IMR-90 (cell line): ENCODE measurements at regions not wholly inside any gene's neighbourhood (a gene's known extent, or its start where the extent isn't known, plus 50 kb on each side); places are given as distances from the start of the nearest gene placed in this dataset.

Experiments
- ATAC-seq: fragments of 200-7000 bp; cut with Tn5 transposase; 2 replicates; pipeline ENCODE4 v1.9.1; 2020; ENCODE audit warnings: low read depth, mild to moderate bottlenecking, moderate library complexity
- BruUV-seq: library from RNA; stranded (reverse); fragments of 400-500 nt; replicated peaks from 2 replicates; lab custom pipeline; 2021; lab: Mats Ljungman, UMichigan
- CTCF ChIA-PET: fragments of 300-600 bp; formaldehyde crosslinking; extraction: SDS; loops from one replicate; lab custom pipeline; 2021; ENCODE audit warnings: antibody characterized with exemption; lab: Yijun Ruan, JAX
- POLR2A ChIA-PET: fragments of 300-600 bp; sonication (Branson Sonifier 250); formaldehyde crosslinking; loops from one replicate; lab custom pipeline; 2022; ENCODE audit warnings: antibody characterized with exemption; ENCODE audit not compliant: unreplicated experiment; lab: Charles Lee
- DNase-seq: peaks from one replicate; pipeline ENCODE4 v3.0.0; 2013
- H2AFZ ChIP-seq: replicated peaks from 2 replicates; pipeline ENCODE3; 2013; ENCODE audit warnings: low read length, mild to moderate bottlenecking; ENCODE audit not compliant: poor library complexity
- H2AK5ac ChIP-seq: 2 replicates; pipeline ENCODE4 v1.6.1; 2013; ENCODE audit warnings: low read depth, low read length, inconsistent platforms
- H2AK9ac ChIP-seq: replicated peaks from 2 replicates; pipeline ENCODE3; 2013; ENCODE audit warnings: mild to moderate bottlenecking, low read depth, low read length, moderate library complexity; ENCODE audit not compliant: poor library complexity
- H2BK120ac ChIP-seq: 2 replicates; pipeline ENCODE4 v1.6.1; 2013; ENCODE audit warnings: low read depth, low read length, inconsistent platforms
- H2BK15ac ChIP-seq: 3 replicates; pipeline ENCODE4 v1.6.1; 2013; ENCODE audit warnings: low read depth, low read length, inconsistent platforms
- H2BK20ac ChIP-seq: 2 replicates; pipeline ENCODE4 v1.6.1; 2013; ENCODE audit warnings: low read depth, mild to moderate bottlenecking, inconsistent platforms, low read length, moderate library complexity
- H2BK5ac ChIP-seq: 2 replicates; pipeline ENCODE4 v1.6.1; 2013; ENCODE audit warnings: mild to moderate bottlenecking, low read depth, low read length, inconsistent platforms; ENCODE audit not compliant: poor library complexity, severe bottlenecking
- H3K14ac ChIP-seq: replicated peaks from 2 replicates; pipeline ENCODE4 v1.6.1; 2013; ENCODE audit warnings: low read depth, low read length, inconsistent platforms
- H3K18ac ChIP-seq: 2 replicates; pipeline ENCODE4 v1.6.1; 2013; ENCODE audit warnings: low read depth, low read length, control low read depth
- H3K23ac ChIP-seq: 2 replicates; pipeline ENCODE4 v1.6.1; 2013; ENCODE audit warnings: low read depth, low read length, inconsistent platforms
- H3K27ac ChIP-seq: 2 replicates; pipeline ENCODE4 v1.5.1; 2013; ENCODE audit warnings: mild to moderate bottlenecking, control low read depth, low read length; ENCODE audit not compliant: insufficient read depth
- H3K27me3 ChIP-seq: 2 replicates; pipeline ENCODE4 v1.6.1; 2013; ENCODE audit warnings: low read length; ENCODE audit not compliant: control insufficient read depth, insufficient read depth
- H3K36me3 ChIP-seq: 2 replicates; pipeline ENCODE4 v1.6.1; 2013; ENCODE audit warnings: low read length, mixed read lengths; ENCODE audit not compliant: control insufficient read depth, insufficient read depth
- H3K4ac ChIP-seq: 2 replicates; pipeline ENCODE4 v1.6.1; 2013; ENCODE audit warnings: low read depth, low read length, inconsistent platforms
- H3K4me1 ChIP-seq: 2 replicates; pipeline ENCODE4 v1.6.1; 2013; ENCODE audit warnings: low read length, mixed read lengths; ENCODE audit not compliant: control insufficient read depth, insufficient read depth
- H3K4me2 ChIP-seq: 2 replicates; pipeline ENCODE4 v1.6.1; 2013; ENCODE audit warnings: low read depth, mild to moderate bottlenecking, control low read depth, low read length, moderate library complexity
- H3K4me3 ChIP-seq: 2 replicates; pipeline ENCODE4 v1.5.1; 2013; ENCODE audit warnings: low read depth, mild to moderate bottlenecking, control low read depth, low read length, moderate library complexity; ENCODE audit not compliant: insufficient read depth
- H3K56ac ChIP-seq: 2 replicates; pipeline ENCODE4 v1.6.1; 2013; ENCODE audit warnings: low read length, inconsistent platforms; ENCODE audit not compliant: insufficient read depth; ENCODE audit errors: extremely low read depth
- H3K79me1 ChIP-seq, 2 experiments: 2 replicates each; pipeline ENCODE4 v1.6.1; 2013; ENCODE audit warnings: low read length in 2 of 2, inconsistent platforms in 1 of 2, low read depth in 1 of 2
- H3K9ac ChIP-seq: 2 replicates; pipeline ENCODE4 v1.6.1; 2013; ENCODE audit warnings: low read depth, low read length, control low read depth
- H3K9me1 ChIP-seq: 2 replicates; pipeline ENCODE4 v1.6.1; 2013; ENCODE audit warnings: low read length, inconsistent platforms; ENCODE audit not compliant: insufficient read depth
- H3K9me3 ChIP-seq: 2 replicates; pipeline ENCODE4 v1.6.1; 2013; ENCODE audit warnings: low read length; ENCODE audit not compliant: control insufficient read depth, insufficient read depth
- H4K20me1 ChIP-seq: 2 replicates; pipeline ENCODE4 v1.6.1; 2013; ENCODE audit warnings: low read length, inconsistent platforms; ENCODE audit not compliant: insufficient read depth
- H4K5ac ChIP-seq: 2 replicates; pipeline ENCODE4 v1.6.1; 2013; ENCODE audit warnings: mild to moderate bottlenecking, low read depth, low read length, control low read depth
- H4K8ac ChIP-seq, 2 experiments: 2 replicates each; pipeline ENCODE4 v1.6.1; 2013; ENCODE audit warnings: low read depth in 2 of 2, low read length in 2 of 2, control low read depth in 1 of 2, inconsistent platforms in 1 of 2
- H4K91ac ChIP-seq: 2 replicates; pipeline ENCODE4 v1.6.1; 2013; ENCODE audit warnings: low read depth, low read length, inconsistent platforms; ENCODE audit not compliant: insufficient read depth
- CHD1 ChIP-seq: IDR thresholded peaks from 2 replicates; pipeline ENCODE4 v1.6.1; 2012; ENCODE audit warnings: low read depth, low read length, improper control_type of control experiment
- NFE2L2 ChIP-seq: fragments of 150-350 bp; IDR thresholded peaks from 2 replicates; pipeline ENCODE4 v1.6.1; 2016; ENCODE audit warnings: low read depth, mild to moderate bottlenecking, low read length
- dilution Hi-C: fragments of 300-500 bp; cut with HindIII; formaldehyde crosslinking; loops from one replicate; pipeline ENCODE4 v1.14.3; 2018; ENCODE audit warnings: low sequenced_read_pairs; ENCODE audit not compliant: unreplicated experiment
- in situ Hi-C: fragments of 300-500 bp; cut with MboI; formaldehyde crosslinking; loops from 3 replicates; pipeline ENCODE4 v1.14.3; 2019; ENCODE audit warnings: low sequenced_read_pairs, inconsistent platforms, mixed read lengths
- intact Hi-C: fragments of 100-400 bp; cut with micrococcal nuclease; formaldehyde crosslinking; loops from 2 replicates; pipeline ENCODE4 v1.10.0; 2022

DNA sequence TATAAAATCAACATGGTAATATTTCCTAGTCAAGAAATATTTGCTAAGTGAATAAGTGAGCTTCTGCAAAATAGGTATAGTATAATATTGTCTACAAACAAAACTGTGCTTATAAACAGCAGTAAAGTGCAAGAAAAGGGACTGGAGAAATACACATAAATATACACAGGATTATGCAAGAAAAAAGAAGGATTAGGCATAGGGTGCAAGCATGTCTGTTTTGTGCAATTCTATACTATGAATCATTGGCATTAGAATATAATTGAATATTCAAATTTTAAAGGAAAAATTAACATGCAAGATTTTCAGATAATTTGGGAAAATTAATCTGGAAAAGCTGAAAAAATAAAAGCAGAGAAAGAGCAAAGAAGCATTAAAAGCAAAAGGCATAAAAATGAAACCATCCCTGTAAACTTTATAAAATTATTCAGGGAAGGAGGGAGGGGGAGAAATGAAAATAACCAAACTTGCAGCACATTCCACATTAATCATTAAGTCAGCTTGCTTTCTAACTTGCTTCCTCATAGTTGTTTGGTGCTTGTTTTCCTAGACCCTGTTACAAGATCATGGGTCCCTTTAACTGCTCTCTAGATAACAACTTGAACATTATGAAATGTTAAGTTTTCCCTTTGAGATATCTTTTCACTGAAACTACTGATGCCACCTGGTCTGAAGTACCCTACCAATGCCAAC lies 147.4 kb upstream of the STAC start:
- Histone ChIP-seq H3K4me2 (no peak overlapping the region), H3K23ac (no peak overlapping the region), H3K4me1 (no peaks in the 10 kb centered on the region), H2BK20ac (no peak overlapping the region), H2BK120ac (no peak overlapping the region), H3K79me1 (no peaks in the 10 kb centered on the region), H3K27me3 (no peaks in the 10 kb centered on the region), H3K18ac (no peak overlapping the region), H2AK5ac (no peak overlapping the region), H3K36me3 (no peaks in the 10 kb centered on the region), H4K5ac (no peak overlapping the region), H2BK15ac (no peak overlapping the region), H3K4me3 (no peak overlapping the region), H3K4ac (no peak overlapping the region), H3K9me3 (peaks cover 2% of the 10 kb centered on the region), H2AK9ac (no peak overlapping the region), H2BK5ac (no peak overlapping the region), H3K14ac (no peak overlapping the region), H3K27ac (no peak overlapping the region), H4K8ac (no peak overlapping the region), H3K56ac (no peak overlapping the region), H2AFZ (no peak overlapping the region), H3K9me1 (no peaks in the 10 kb centered on the region), H4K91ac (no peak overlapping the region), H4K20me1 (no peaks in the 10 kb centered on the region), H3K9ac (no peak overlapping the region)
- dilution Hi-C loops (no loop called here), intact Hi-C loops (no loop called here), in situ Hi-C loops (no loop called here)
- DNase-seq, result no peak
- POLR2A ChIA-PET, result no interaction called here
- CTCF ChIA-PET, result no interaction called here
- no peak for TF ChIP-seq CHD1
- TF ChIP-seq NFE2L2, result no peak
- no peak for ATAC-seq
- no TSS peak for BruUV-seq
